Vagina (tissue), 2 donors: ENCODE measurements at regions not wholly inside any gene's neighbourhood (a gene's known extent, or its start where the extent isn't known, plus 50 kb on each side); places are given as distances from the start of the nearest gene placed in this dataset.

Experiments used
- POLR2A ChIP-seq, 2 donors: fragments of 450-650 bp; IDR thresholded peaks; one replicate each; pipeline ENCODE4 v1.6.1; 2017; ENCODE audit warnings: antibody characterized with exemption in 2 of 2, mild to moderate bottlenecking in 2 of 2, moderate library complexity in 2 of 2
- POLR2AphosphoS5 ChIP-seq, 2 donors: sonication (generic); formaldehyde crosslinking; IDR thresholded peaks; one replicate each; pipeline ENCODE4 v1.9.0; 2017; ENCODE audit warnings: antibody characterized with exemption in 2 of 2, mild to moderate bottlenecking in 2 of 2, low read depth in 1 of 2; ENCODE audit not compliant: insufficient read depth in 1 of 2
- TF ChIP-seq, protein P1 (sequence below), 3 experiments: fragments of 450-650 bp in 2 of 3; fragments of 200-600 bp in 1 of 3; sonication (generic) in 1 of 3; IDR thresholded peaks; one replicate each; pipeline ENCODE4 v1.5.1; 2017 to 2019; ENCODE audit warnings: antibody characterized with exemption in 3 of 3, mild to moderate bottlenecking in 2 of 3, moderate library complexity in 2 of 3

DNA sequence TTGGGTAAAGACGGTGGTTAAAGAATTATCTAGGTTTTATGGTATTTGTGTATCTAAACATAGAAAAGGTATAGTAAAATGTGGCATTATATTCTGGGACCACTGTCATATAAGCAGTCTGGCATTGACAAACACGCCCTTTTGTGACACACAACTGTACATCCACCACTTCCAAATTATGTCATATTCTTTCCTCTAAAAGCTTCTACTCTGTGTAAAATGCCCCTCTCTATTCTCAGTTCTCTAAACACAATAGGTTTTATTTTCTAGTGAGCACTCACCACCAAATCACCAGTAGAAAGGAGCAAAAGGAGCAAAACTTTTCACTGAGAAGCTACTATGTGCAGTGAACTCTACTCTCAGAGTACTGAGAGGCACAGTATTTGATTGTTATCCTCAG, 88.1 kb upstream of the PIEZO2 start:
- TF ChIP-seq POLR2A (IDR thresholded peaks at IDR 0.05) (no peak), POLR2AphosphoS5 (IDR thresholded peaks at IDR 0.05; ENCODE audit: insufficient read depth in 1 of 2, low read depth in 1 of 2) (no peak)
- TF ChIP-seq, protein P1, sequence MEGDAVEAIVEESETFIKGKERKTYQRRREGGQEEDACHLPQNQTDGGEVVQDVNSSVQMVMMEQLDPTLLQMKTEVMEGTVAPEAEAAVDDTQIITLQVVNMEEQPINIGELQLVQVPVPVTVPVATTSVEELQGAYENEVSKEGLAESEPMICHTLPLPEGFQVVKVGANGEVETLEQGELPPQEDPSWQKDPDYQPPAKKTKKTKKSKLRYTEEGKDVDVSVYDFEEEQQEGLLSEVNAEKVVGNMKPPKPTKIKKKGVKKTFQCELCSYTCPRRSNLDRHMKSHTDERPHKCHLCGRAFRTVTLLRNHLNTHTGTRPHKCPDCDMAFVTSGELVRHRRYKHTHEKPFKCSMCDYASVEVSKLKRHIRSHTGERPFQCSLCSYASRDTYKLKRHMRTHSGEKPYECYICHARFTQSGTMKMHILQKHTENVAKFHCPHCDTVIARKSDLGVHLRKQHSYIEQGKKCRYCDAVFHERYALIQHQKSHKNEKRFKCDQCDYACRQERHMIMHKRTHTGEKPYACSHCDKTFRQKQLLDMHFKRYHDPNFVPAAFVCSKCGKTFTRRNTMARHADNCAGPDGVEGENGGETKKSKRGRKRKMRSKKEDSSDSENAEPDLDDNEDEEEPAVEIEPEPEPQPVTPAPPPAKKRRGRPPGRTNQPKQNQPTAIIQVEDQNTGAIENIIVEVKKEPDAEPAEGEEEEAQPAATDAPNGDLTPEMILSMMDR (IDR thresholded peaks at IDR 0.05) = no peak
